ENCODE measurements at regions not wholly inside any gene's neighbourhood (a gene's known extent, or its start where the extent isn't known, plus 50 kb on each side); places are given as distances from the start of the nearest gene placed in this dataset.

GRCh38 chr3:21934591-21934990 is 183.6 kb upstream of the ZNF385D start:
- TF ChIP-seq POLR2A (IDR thresholded peaks at IDR 0.05; ENCODE audit: low read depth, low read length) (no peak), POLR2AphosphoS5 (IDR thresholded peaks at IDR 0.05; ENCODE audit: low read depth, low read length) (no peak)

Data from GM12891 (cell line).